Pancreas (tissue), 10 donors: ENCODE measurements at regions not wholly inside any gene's neighbourhood (a gene's known extent, or its start where the extent isn't known, plus 50 kb on each side); places are given as distances from the start of the nearest gene placed in this dataset.

Source experiments
- ATAC-seq, 4 donors: fragments of 200-7000 bp; cut with Tn5 transposase; one replicate each; pipeline versions ENCODE4 v1.8.0 to v1.9.1; 2020; ENCODE audit warnings: mild to moderate bottlenecking in 4 of 4, moderate library complexity in 4 of 4
- DNase-seq, 6 donors: peaks; one replicate each; pipeline ENCODE4 v3.0.0-alpha.2; 2020
- FAIRE-seq: peaks from 2 replicates; lab custom pipeline; 2012; peaks lifted over from hg19 to GRCh38; lab: Jason Lieb, UNC
- H3K27ac ChIP-seq, 4 donors: fragments of 200-600 bp; sonication (generic); 1 replicate in 3 of 4; 2 replicates in 1 of 4; pipeline versions ENCODE4 v1.5.0 to v1.8.0; 2020
- H3K27me3 ChIP-seq, 4 donors: fragments of 200-600 bp; one replicate each; pipeline ENCODE4 v1.8.0; 2021
- H3K36me3 ChIP-seq, 3 donors: fragments of 200-600 bp; sonication (generic) in 1 of 3; one replicate each; pipeline versions ENCODE4 v1.5.0 to v1.8.0; 2020 to 2021
- H3K4me1 ChIP-seq, 3 donors: fragments of 200-600 bp; one replicate each; pipeline ENCODE4 v1.8.0; 2021
- H3K4me3 ChIP-seq, 4 donors: fragments of 200-600 bp; sonication (generic) in 2 of 4; one replicate each; pipeline versions ENCODE4 v1.5.0 to v1.8.0; 2020 to 2021
- H3K9me3 ChIP-seq, 4 donors: fragments of 200-600 bp; one replicate each; pipeline ENCODE4 v1.8.0; 2021
- WGBS, 2 donors: extraction: QIAGEN DNeasy Blood & Tissue Kit; methylation state at CpG; one replicate each; pipeline ENCODE4 v1.1.7; 2013; 5-methylcytosine and 5-hydroxymethylcytosine counted together
- intact Hi-C, 3 donors: fragments of 100-400 bp; cut with DNase I; formaldehyde crosslinking; loops; one replicate each; pipeline versions ENCODE4 v1.11.1 to v1.14.2; 2022
- TF ChIP-seq, protein P1 (sequence below), 4 donors: fragments of 200-600 bp; sonication (generic) in 3 of 4; IDR thresholded peaks; one replicate each; pipeline versions ENCODE4 v1.5.0 to v1.8.0; 2021; ENCODE audit warnings: antibody characterized with exemption in 4 of 4
- donor health status: healthy with polysubstance abuse.
- donor health status: DM: no; HTN: no; CAD: no; lungs with moderate emphysema.
- donor health status: DM: no; HTN: no; CAD: no.
- donor health status: control.
- donor health status: control.
- donor health status: Bipolar disorder and iron deficiency.
- donor health status: DM: yes; HTN: yes; CAD: no.
- donor health status: DM: no; HTN: no; CAD: no.
- donor health status: DM: no; HTN: no; CAD: no.
- donor health status: DM: yes; HTN: yes; CAD: no.

DNA sequence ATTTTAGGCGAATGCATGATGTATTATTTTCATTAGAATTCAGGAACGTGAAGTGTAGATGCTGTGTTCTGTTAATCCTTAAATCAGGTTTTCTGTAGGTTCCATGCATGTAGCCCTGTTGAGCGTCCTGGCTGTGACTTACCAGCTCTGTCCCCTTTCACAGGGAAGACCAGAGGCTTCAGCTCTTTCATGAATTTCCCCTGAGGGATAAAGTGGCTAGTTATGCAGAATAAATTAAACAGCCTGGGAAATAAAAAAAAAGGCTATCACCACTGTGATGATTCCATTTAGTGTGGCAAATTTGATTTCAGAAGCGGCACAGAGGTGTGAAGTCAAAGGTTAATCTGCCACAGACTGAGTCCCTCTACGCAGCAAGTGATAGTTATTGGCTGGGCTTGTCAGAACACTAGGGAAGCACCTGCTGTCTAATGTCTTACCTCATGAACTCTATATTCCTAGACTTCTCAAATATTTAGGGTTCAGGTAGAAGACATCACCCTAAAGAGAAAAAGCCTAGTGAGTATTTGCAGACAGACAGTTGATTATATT lies 61.6 kb upstream of the LINC00305 start:
- no peak overlapping the region for H3K4me3 ChIP-seq
- FAIRE-seq (no peak), DNase-seq (no peak), ATAC-seq (no peak)
- no peaks in the 10 kb centered on the region for H3K9me3 ChIP-seq
- TF ChIP-seq, protein P1, sequence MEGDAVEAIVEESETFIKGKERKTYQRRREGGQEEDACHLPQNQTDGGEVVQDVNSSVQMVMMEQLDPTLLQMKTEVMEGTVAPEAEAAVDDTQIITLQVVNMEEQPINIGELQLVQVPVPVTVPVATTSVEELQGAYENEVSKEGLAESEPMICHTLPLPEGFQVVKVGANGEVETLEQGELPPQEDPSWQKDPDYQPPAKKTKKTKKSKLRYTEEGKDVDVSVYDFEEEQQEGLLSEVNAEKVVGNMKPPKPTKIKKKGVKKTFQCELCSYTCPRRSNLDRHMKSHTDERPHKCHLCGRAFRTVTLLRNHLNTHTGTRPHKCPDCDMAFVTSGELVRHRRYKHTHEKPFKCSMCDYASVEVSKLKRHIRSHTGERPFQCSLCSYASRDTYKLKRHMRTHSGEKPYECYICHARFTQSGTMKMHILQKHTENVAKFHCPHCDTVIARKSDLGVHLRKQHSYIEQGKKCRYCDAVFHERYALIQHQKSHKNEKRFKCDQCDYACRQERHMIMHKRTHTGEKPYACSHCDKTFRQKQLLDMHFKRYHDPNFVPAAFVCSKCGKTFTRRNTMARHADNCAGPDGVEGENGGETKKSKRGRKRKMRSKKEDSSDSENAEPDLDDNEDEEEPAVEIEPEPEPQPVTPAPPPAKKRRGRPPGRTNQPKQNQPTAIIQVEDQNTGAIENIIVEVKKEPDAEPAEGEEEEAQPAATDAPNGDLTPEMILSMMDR (IDR thresholded peaks at IDR 0.05), result no peak
- intact Hi-C loops, result no loop called here
- no peaks in the 10 kb centered on the region for H3K36me3 ChIP-seq
- 79 to 85% methylated on average over 5 of the region's 5 CpGs for WGBS, 2 donors
- H3K27ac ChIP-seq, result no peak overlapping the region
- no peaks in the 10 kb centered on the region for H3K4me1 ChIP-seq
- no peaks in the 10 kb centered on the region for H3K27me3 ChIP-seq

DNA sequence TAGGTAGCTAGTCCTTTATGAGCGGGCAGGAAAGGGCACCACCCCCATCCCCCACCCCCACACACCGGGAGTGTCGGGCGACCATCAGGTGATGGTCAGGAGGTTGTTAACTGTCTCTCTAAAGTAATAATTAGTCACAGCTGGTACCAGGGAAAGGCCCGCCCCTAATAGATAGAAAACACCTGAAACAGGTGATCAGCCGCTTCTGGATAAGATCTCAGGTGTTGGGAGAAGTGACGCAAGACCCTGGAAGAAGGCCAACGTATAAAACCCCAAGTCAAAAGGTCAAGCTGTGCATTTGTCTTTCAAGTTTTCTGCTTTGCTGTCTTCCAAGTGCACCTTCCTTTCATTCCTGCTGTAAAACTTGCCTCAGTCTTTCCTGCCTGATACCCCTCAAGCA lies 59.6 kb upstream of the LINC00305 start:
- H3K27ac ChIP-seq, result no peak overlapping the region
- no peaks in the 10 kb centered on the region for H3K9me3 ChIP-seq
- H3K27me3 ChIP-seq, result no peaks in the 10 kb centered on the region
- H3K4me3 ChIP-seq, result no peak overlapping the region
- intact Hi-C loops, result no loop called here
- no peak for FAIRE-seq
- DNase-seq, result no peak
- H3K36me3 ChIP-seq, result no peaks in the 10 kb centered on the region
- TF ChIP-seq, protein P1 (IDR thresholded peaks at IDR 0.05), result no peak
- ATAC-seq, result no peak
- WGBS, 2 donors, result 29 to 44% methylated on average over 8 of the region's 8 CpGs
- no peaks in the 10 kb centered on the region for H3K4me1 ChIP-seq

GRCh38 chr18:64207820-64208219 lies 58.9 kb upstream of the LINC00305 start:
- H3K4me1 ChIP-seq, result no peaks in the 10 kb centered on the region
- H3K4me3 ChIP-seq, result no peak overlapping the region
- ATAC-seq (no peak), DNase-seq (no peak), FAIRE-seq (no peak)
- no peaks in the 10 kb centered on the region for H3K36me3 ChIP-seq
- H3K27me3 ChIP-seq, result no peaks in the 10 kb centered on the region
- H3K27ac ChIP-seq, result no peak overlapping the region
- no peaks in the 10 kb centered on the region for H3K9me3 ChIP-seq
- TF ChIP-seq, protein P1 (IDR thresholded peaks at IDR 0.05), result no peak
- 76 to 79% methylated on average over 5 of the region's 5 CpGs for WGBS, 2 donors
- intact Hi-C loops, result no loop called here

GRCh38 chr18:64203295-64203694 lies 54.4 kb upstream of the LINC00305 start:
- intact Hi-C loops, result no loop called here
- 25 to 27% methylated on average over 3 of the region's 3 CpGs for WGBS, 2 donors
- Histone ChIP-seq H3K4me1 (no peaks in the 10 kb centered on the region), H3K27me3 (no peaks in the 10 kb centered on the region), H3K9me3 (no peaks in the 10 kb centered on the region), H3K4me3 (no peak overlapping the region), H3K36me3 (no peaks in the 10 kb centered on the region), H3K27ac (no peak overlapping the region)
- ATAC-seq (no peak), FAIRE-seq (no peak), DNase-seq (no peak)
- TF ChIP-seq, protein P1 (IDR thresholded peaks at IDR 0.05), result no peak

- 68 to 70% methylated on average over 7 of the region's 7 CpGs for WGBS, 2 donors
- Histone ChIP-seq H3K27me3 (no peaks in the 10 kb centered on the region), H3K36me3 (no peaks in the 10 kb centered on the region), H3K9me3 (no peaks in the 10 kb centered on the region), H3K4me3 (no peak overlapping the region), H3K4me1 (no peaks in the 10 kb centered on the region), H3K27ac (no peak overlapping the region)
- TF ChIP-seq, protein P1 (IDR thresholded peaks at IDR 0.05), result no peak
- ATAC-seq (no peak), DNase-seq (no peak), FAIRE-seq (no peak)
- intact Hi-C loops, result no loop called here
These were observed 54.0 kb upstream of the LINC00305 start for GRCh38 chr18:64202863-64203262.
